ENCODE measurements at regions not wholly inside any gene's neighbourhood (a gene's known extent, or its start where the extent isn't known, plus 50 kb on each side); places are given as distances from the start of the nearest gene placed in this dataset.

GRCh38 chr7:123273185-123273584 is 73.4 kb upstream of the SLC13A1 start (continued):
- TF ChIP-seq MGA (IDR thresholded peaks at IDR 0.05): no peak
- TF ChIP-seq PPARD (CRISPR knock-in tag; IDR thresholded peaks at IDR 0.05): no peak
- no peak for TF ChIP-seq U2AF1 (optimal IDR thresholded peaks at IDR 0.05; ENCODE audit: low read depth, low read length)
- TF ChIP-seq, protein P1, sequence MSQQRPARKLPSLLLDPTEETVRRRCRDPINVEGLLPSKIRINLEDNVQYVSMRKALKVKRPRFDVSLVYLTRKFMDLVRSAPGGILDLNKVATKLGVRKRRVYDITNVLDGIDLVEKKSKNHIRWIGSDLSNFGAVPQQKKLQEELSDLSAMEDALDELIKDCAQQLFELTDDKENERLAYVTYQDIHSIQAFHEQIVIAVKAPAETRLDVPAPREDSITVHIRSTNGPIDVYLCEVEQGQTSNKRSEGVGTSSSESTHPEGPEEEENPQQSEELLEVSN (IDR thresholded peaks at IDR 0.05; ENCODE audit: borderline replicate concordance in 1 of 2, extremely low read depth in 1 of 2, insufficient read depth in 1 of 2, insufficient read length in 1 of 2, low read depth in 1 of 2, low read length in 1 of 2, poor library complexity in 1 of 2, severe bottlenecking in 1 of 2): no peak
- TF ChIP-seq, protein P2, sequence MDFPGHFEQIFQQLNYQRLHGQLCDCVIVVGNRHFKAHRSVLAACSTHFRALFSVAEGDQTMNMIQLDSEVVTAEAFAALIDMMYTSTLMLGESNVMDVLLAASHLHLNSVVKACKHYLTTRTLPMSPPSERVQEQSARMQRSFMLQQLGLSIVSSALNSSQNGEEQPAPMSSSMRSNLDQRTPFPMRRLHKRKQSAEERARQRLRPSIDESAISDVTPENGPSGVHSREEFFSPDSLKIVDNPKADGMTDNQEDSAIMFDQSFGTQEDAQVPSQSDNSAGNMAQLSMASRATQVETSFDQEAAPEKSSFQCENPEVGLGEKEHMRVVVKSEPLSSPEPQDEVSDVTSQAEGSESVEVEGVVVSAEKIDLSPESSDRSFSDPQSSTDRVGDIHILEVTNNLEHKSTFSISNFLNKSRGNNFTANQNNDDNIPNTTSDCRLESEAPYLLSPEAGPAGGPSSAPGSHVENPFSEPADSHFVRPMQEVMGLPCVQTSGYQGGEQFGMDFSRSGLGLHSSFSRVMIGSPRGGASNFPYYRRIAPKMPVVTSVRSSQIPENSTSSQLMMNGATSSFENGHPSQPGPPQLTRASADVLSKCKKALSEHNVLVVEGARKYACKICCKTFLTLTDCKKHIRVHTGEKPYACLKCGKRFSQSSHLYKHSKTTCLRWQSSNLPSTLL (IDR thresholded peaks at IDR 0.05): no peak
- no peak for TF ChIP-seq GTF2E2 (tag; IDR thresholded peaks at IDR 0.05)
- no peak for TF ChIP-seq ZNF197 (CRISPR knock-in tag; IDR thresholded peaks at IDR 0.05; ENCODE audit: low read depth)
